Stomach (tissue), 4 donors: ENCODE measurements at regions not wholly inside any gene's neighbourhood (a gene's known extent, or its start where the extent isn't known, plus 50 kb on each side); places are given as distances from the start of the nearest gene placed in this dataset.

Source experiments
- EP300 ChIP-seq: sonication (generic); formaldehyde crosslinking; IDR thresholded peaks from one replicate; pipeline ENCODE4 v1.6.1; 2017; ENCODE audit warnings: antibody characterized with exemption
- POLR2A ChIP-seq, 4 donors: fragments of 450-650 bp; IDR thresholded peaks; one replicate each; pipeline ENCODE4 v1.6.1; 2016; ENCODE audit warnings: antibody characterized with exemption in 4 of 4, control low read depth in 2 of 4, mild to moderate bottlenecking in 1 of 4, moderate library complexity in 1 of 4
- TF ChIP-seq, protein P1 (sequence below), 7 experiments: fragments of 450-650 bp in 4 of 7; fragments of 200-600 bp in 3 of 7; sonication (generic) in 3 of 7; IDR thresholded peaks; one replicate each; pipeline ENCODE4 v1.5.1; 2016 to 2019; ENCODE audit warnings: antibody characterized with exemption in 7 of 7, control low read depth in 2 of 7, mild to moderate bottlenecking in 1 of 7

DNA sequence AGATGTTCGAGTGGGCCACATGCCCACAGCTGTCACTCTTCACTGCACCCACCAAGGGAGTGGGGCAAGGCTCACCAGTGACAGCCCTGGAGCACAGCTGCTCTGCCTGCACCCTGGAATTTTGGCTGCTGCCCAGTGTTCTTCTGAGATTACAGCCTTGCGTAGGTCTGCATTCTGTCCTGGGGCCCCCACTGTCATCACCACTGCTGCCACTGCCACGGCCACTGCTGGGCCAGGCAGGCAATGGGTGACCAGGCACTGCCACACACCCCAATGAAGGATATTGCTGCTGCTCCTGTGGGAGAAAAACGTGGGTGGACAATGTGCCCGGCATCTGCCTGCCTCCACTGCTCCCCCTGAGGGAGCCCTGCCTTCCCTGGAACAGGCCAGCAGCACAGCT lies 1717.0 kb downstream of the TP53TG3F start:
- TF ChIP-seq POLR2A (IDR thresholded peaks at IDR 0.05) = no peak
- TF ChIP-seq, protein P1, sequence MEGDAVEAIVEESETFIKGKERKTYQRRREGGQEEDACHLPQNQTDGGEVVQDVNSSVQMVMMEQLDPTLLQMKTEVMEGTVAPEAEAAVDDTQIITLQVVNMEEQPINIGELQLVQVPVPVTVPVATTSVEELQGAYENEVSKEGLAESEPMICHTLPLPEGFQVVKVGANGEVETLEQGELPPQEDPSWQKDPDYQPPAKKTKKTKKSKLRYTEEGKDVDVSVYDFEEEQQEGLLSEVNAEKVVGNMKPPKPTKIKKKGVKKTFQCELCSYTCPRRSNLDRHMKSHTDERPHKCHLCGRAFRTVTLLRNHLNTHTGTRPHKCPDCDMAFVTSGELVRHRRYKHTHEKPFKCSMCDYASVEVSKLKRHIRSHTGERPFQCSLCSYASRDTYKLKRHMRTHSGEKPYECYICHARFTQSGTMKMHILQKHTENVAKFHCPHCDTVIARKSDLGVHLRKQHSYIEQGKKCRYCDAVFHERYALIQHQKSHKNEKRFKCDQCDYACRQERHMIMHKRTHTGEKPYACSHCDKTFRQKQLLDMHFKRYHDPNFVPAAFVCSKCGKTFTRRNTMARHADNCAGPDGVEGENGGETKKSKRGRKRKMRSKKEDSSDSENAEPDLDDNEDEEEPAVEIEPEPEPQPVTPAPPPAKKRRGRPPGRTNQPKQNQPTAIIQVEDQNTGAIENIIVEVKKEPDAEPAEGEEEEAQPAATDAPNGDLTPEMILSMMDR (IDR thresholded peaks at IDR 0.05) = no peak
- no peak for TF ChIP-seq EP300
